ENCODE measurements at regions not wholly inside any gene's neighbourhood (a gene's known extent, or its start where the extent isn't known, plus 50 kb on each side); places are given as distances from the start of the nearest gene placed in this dataset.
"Not testable (repeated sequence)": the region's sequence is repeated elsewhere in the genome, so short reads cannot be mapped to it uniquely, and the experiment has no call there.

DNA sequence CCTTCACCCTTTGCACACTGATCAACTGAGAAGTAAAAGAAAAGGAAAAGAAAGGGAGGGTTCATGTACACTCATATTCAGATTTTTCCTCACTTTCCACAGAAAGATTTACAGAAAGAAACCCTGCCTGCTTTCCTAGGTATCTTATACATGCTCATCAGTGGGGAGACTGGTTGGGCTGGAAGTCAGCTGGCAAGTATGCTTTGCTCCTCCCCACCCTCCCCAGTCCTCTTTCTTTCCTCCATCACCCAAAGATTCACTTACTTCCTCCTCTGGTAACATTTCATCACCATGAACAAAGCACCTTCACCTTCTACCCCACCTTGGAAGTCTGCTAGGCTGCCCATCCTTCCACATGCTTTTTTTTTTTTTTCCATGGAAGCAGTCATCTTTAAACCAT, 153.2 kb upstream of the NRBF2 start:
- H3K4me1 Mint-ChIP-seq, result peaks cover 10% of the 10 kb centered on the region
- peaks cover 13% of the 10 kb centered on the region for H3K27me3 Mint-ChIP-seq
- no peak overlapping the region for H3K27ac Mint-ChIP-seq
- H3K4me3 Mint-ChIP-seq, result no peak overlapping the region
- no peak for DNase-seq
- H3K9me3 Mint-ChIP-seq, result peaks cover 5% of the 10 kb centered on the region
- no peaks in the 10 kb centered on the region for H3K36me3 Mint-ChIP-seq

DNA sequence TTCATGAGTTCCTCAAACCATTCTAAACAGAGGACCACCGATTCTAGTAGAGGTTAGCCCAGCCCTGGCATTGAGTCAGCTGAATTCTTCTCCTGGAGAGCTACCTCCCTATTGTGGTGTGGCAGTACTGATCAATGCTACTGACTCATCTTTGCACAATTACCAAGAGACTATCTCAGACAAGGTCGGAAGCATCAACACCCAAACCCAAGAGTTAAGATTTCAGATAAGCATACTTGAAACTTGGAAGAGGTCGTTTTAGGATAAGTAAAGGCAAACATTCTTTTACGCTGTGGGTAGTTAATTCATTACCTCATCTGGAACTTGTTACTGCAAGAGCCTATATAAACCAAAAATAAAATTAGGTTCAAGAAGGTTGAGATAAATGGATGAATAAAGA, 154.6 kb upstream of the NRBF2 start:
- H3K27me3 Mint-ChIP-seq, result peaks cover 5% of the 10 kb centered on the region
- no peak for DNase-seq
- no peak overlapping the region for H3K4me3 Mint-ChIP-seq
- H3K36me3 Mint-ChIP-seq, result no peaks in the 10 kb centered on the region
- peaks cover 10% of the 10 kb centered on the region for H3K4me1 Mint-ChIP-seq
- no peak overlapping the region for H3K27ac Mint-ChIP-seq
- H3K9me3 Mint-ChIP-seq, result peaks cover 6% of the 10 kb centered on the region

DNA sequence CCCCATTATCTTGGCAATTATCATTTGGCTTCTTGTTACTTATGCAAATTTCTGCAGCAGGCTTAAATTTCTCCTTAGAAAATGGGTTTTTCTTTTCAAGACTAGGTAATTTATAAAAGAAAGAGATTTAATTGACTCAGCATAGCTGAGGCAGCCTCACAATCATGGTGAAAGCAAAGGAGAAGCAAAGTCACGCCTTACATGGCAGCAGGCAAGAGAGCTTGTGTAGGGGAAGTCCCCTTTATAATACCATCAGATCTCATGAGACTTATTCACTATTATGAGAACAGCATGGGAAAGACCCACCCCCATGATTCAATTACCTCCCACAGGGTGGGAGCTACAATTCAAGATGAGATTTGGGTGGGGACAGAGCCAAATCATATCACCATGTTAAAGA, 158.3 kb upstream of the NRBF2 start:
- H3K27ac Mint-ChIP-seq, H3K9me3 Mint-ChIP-seq, DNase-seq, H3K36me3 Mint-ChIP-seq, H3K4me1 Mint-ChIP-seq, H3K4me3 Mint-ChIP-seq: not testable (repeated sequence)
- peaks cover 20% of the 10 kb centered on the region for H3K27me3 Mint-ChIP-seq

DNA sequence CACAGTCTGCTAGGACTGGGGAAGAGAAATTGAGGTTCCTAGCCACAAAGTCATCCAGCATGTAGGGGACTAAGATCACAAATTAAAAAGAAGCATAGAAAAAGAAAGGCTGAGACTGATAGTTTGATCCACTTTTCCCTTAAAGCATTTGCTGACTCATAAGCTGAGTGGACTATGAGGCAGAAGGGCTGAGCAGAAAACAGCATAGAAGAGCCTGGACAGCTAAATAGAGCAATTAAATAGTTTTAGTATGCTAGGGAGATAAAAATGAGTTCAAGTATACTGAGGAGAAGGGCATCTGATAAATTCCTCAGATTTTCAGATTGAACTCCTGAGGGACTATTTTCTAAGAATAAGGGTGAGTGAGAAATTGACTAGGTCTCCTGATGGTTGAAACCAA, 155.9 kb upstream of the EGR2 start:
- Mint-ChIP-seq H3K9me3 (peaks cover 7% of the 10 kb centered on the region), H3K27ac (no peak overlapping the region), H3K4me3 (no peak overlapping the region), H3K36me3 (no peaks in the 10 kb centered on the region), H3K27me3 (peaks cover 27% of the 10 kb centered on the region), H3K4me1 (no peaks in the 10 kb centered on the region)
- no peak for DNase-seq

DNA sequence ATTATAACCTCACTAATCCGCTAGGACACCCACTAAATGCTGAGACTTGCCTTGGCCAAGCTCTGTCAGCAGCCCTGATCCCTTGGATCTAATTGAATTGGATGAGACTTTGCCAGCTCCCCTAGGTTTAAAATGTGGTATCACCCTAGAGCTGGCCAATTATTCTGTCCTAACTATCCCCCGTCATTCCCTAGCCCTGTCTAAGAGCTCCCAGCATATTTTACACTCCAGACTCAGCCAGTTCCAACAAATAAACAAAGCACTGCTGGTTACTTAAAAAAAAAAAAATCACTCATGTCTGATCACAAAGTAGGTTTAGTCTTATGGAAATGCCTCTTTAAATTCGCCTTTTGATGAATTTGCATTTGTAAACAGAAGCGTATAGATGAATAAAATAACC, 147.9 kb upstream of the EGR2 start:
- peaks cover 41% of the 10 kb centered on the region for H3K27me3 Mint-ChIP-seq
- no peak overlapping the region for H3K27ac Mint-ChIP-seq
- DNase-seq, result no peak
- H3K9me3 Mint-ChIP-seq, result no peaks in the 10 kb centered on the region
- H3K4me1 Mint-ChIP-seq, result no peaks in the 10 kb centered on the region
- no peaks in the 10 kb centered on the region for H3K36me3 Mint-ChIP-seq
- no peak overlapping the region for H3K4me3 Mint-ChIP-seq

DNA sequence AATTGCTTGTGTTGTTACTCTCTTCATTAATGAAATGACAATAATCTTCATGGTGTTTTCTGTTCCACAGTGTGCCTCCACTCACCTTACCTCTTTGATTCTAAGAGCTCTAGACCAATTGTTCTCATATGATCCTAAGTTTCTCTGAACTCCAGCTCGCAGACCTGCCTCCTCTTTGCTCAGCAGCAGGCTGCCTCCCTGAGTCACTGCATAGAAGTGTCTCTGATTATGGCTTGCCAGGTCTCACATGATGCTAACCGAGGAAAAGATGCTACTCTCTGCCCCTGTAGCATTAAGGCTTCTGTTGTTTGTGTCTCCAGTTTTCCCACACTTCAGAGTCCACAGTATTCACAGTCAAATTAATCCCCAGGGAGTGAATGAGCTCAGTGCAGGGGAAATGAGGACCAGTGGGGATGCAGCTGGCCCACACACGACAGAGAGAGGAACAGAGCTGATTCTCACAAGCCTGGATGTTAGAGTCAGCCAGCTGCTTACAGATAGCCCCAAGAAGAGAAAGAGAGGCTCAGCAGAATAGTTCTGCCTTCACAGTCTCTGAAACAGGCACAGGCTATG, 145.9 kb upstream of the EGR2 start:
- no peaks in the 10 kb centered on the region for H3K9me3 Mint-ChIP-seq
- no peaks in the 10 kb centered on the region for H3K4me1 Mint-ChIP-seq
- no peak overlapping the region for H3K4me3 Mint-ChIP-seq
- H3K36me3 Mint-ChIP-seq, result no peaks in the 10 kb centered on the region
- DNase-seq, result no peak
- peaks cover 43% of the 10 kb centered on the region for H3K27me3 Mint-ChIP-seq
- no peak overlapping the region for H3K27ac Mint-ChIP-seq

DNA sequence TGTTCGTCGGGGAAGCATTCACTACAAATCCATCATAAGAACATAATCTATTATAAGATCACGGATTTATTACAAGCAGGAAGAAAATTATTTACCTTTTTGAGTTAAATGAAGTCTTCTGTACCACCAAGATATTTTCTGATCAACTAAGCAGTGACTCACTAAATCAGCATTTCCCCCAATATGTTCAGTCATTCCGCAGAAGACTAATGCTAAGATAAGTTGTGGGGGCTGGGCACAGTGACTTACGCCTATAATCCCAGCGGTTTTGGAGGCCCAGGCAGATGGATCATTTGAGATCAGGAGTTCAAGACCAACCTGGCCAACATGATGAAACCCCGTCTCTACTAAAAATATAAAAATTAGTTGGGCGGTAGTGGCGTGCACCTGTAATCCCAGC, 144.2 kb upstream of the EGR2 start:
- Mint-ChIP-seq H3K27me3 (peaks cover 35% of the 10 kb centered on the region), H3K27ac (no peak overlapping the region), H3K36me3 (no peaks in the 10 kb centered on the region), H3K4me3 (no peak overlapping the region), H3K9me3 (no peaks in the 10 kb centered on the region), H3K4me1 (no peaks in the 10 kb centered on the region)
- no peak for DNase-seq

DNA sequence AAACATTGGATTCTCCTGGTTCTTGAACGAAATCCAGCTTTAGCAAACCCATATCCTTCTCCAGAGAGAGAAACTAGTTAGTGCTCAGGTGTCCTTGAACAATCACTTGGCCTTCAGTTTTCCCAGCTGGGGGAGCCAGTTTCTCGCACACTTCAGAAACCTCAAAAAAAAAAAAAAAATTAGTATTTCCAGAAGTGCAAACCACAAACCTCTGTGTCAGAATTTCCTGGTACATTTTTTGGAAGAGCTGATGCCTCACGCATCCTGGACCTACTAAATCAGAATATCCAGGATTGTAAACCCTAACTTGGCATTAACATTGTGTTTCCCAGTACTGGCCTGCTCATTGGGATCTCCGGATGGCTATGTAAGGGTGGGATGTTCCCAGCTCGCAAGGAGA, 143.4 kb upstream of the EGR2 start:
- DNase-seq, result no peak
- H3K27ac Mint-ChIP-seq, result no peak overlapping the region
- peaks cover 38% of the 10 kb centered on the region for H3K27me3 Mint-ChIP-seq
- no peaks in the 10 kb centered on the region for H3K9me3 Mint-ChIP-seq
- H3K36me3 Mint-ChIP-seq, result no peaks in the 10 kb centered on the region
- no peaks in the 10 kb centered on the region for H3K4me1 Mint-ChIP-seq
- H3K4me3 Mint-ChIP-seq, result no peak overlapping the region

DNA sequence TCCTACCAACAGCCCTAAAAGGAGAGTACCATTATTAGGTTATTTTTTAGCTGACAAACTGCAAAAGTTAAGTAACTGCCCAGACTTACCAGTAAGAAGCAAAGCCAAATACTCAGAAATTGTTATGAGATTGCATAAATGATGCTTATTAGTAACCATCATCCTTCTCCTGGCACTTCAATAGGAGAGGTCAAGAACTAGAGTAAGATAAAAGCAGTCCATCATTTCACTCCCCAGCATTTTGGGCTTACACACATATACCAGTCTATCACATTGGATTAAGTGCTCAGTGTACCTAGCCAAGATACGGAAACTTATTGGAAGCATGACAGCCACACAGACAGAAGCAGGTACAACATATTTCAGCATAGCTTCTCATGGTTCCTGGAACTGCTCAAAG, 142.8 kb upstream of the EGR2 start:
- H3K4me3 Mint-ChIP-seq, result no peak overlapping the region
- H3K27me3 Mint-ChIP-seq, result peaks cover 32% of the 10 kb centered on the region
- no peaks in the 10 kb centered on the region for H3K36me3 Mint-ChIP-seq
- no peak for DNase-seq
- H3K4me1 Mint-ChIP-seq, result no peaks in the 10 kb centered on the region
- H3K27ac Mint-ChIP-seq, result no peak overlapping the region
- no peaks in the 10 kb centered on the region for H3K9me3 Mint-ChIP-seq

DNA sequence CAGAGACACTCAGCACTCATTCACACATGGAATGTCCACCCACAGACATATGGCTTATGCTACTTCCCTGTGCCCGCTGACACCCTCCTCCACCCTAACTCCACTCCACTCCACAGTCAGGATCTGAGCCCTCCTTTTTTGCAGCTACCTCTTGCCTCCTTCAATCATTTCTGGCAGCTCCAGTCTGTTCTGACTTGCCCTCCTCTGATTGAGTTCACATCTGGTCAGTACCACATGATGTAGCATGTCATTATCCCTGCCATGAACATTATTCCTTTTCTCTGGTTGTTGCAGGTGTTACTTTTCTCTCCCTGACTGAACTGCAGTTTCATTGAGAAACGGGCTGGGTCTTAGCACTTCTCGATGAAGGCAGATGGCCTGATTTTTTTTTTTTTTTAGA, 130.1 kb upstream of the EGR2 start:
- Mint-ChIP-seq H3K9me3 (peaks cover 6% of the 10 kb centered on the region), H3K27ac (no peak overlapping the region), H3K27me3 (peaks cover 14% of the 10 kb centered on the region), H3K4me3 (no peak overlapping the region), H3K36me3 (no peaks in the 10 kb centered on the region), H3K4me1 (no peaks in the 10 kb centered on the region)
- no peak for DNase-seq

DNA sequence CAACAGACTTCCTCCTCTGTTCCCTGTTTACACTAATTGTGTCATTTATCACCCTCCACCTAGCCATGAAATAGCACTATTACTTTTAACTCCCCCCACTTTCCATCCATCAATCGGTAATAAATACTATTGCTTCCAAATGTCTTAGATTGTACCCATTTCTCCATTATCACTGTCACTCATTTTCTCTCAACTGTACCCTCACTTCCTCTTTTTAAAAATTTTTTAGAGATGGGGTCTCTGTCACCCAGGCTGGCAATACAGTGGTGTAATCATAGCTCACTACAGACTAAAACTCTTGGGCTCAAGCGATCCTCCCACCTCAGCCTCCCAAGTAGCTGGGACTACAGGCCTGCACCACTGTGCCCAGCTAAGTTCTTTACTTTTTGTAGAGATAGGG, 123.5 kb upstream of the EGR2 start:
- no peak for DNase-seq
- no peaks in the 10 kb centered on the region for H3K9me3 Mint-ChIP-seq
- H3K4me1 Mint-ChIP-seq, result no peaks in the 10 kb centered on the region
- H3K27ac Mint-ChIP-seq, result no peak overlapping the region
- peaks cover 2% of the 10 kb centered on the region for H3K36me3 Mint-ChIP-seq
- H3K4me3 Mint-ChIP-seq, result no peak overlapping the region
- H3K27me3 Mint-ChIP-seq, result peaks cover 26% of the 10 kb centered on the region

DNA sequence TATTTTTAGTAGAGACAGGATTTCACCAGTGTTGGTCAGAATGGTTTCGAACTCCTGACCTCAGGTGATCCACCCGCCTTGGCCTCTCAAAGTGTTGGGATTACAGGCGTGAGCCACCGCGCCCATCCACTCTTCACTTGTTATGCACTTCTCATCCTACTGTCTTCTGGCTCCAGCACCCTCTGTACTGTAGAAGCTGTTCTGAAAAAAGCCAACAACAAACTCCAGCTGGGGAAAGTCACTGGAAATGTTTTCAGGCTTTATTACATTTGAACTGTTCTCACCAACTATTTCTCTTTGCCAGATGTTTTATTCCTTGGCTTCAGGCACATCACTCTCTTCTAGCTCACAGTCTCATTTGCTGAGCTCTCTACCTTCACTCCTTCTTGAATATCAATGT, 122.5 kb upstream of the EGR2 start:
- H3K4me1 Mint-ChIP-seq, result no peaks in the 10 kb centered on the region

DNA sequence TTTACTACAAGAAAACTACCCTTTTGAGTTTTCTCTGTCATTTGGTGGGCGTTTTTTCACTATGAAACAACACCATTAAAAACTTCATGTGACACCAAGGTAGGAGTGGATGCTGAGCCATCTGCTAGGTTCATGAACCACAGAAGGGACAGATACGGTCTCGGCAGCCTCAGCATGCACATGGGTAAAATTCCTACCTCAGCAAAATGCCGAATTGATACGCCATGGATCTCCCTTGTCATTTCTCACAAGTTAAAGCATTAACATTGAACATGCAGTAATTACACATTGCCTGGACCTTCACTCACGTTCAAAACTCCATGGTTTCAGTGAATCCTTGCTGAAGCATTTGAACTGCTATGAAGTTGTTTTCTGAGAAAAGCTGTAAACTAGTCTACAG, 121.5 kb upstream of the EGR2 start:
- H3K4me3 Mint-ChIP-seq, result no peak overlapping the region
- no peaks in the 10 kb centered on the region for H3K9me3 Mint-ChIP-seq
- no peaks in the 10 kb centered on the region for H3K4me1 Mint-ChIP-seq
- no peak overlapping the region for H3K27ac Mint-ChIP-seq
- H3K27me3 Mint-ChIP-seq, result peaks cover 40% of the 10 kb centered on the region
- peaks cover 2% of the 10 kb centered on the region for H3K36me3 Mint-ChIP-seq
- no peak for DNase-seq

More for the DNA sequence above, 122.5 kb upstream of the EGR2 start:
- DNase-seq, result no peak
- H3K36me3 Mint-ChIP-seq, result peaks cover 2% of the 10 kb centered on the region
- H3K4me3 Mint-ChIP-seq, result no peak overlapping the region
- peaks cover 33% of the 10 kb centered on the region for H3K27me3 Mint-ChIP-seq
- no peaks in the 10 kb centered on the region for H3K9me3 Mint-ChIP-seq
- no peak overlapping the region for H3K27ac Mint-ChIP-seq

DNA sequence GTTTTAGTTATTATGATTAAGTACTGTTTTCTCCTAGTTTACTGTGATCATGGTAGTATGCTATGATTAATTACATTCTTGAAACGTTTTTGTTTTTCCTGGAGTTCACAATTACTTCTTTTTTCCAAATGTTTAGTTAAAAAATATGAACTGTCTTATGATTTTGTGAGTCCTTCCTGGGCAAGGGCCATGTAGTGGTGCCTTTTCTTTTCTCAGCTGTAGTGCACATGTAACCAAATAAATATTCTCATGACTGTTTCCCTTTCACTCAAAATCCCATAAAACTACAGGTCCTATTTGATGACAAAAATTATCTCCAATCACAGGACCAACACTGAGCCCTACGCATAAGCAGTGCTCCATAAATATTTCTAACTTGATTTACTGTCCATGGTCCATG, 118.9 kb upstream of the EGR2 start:
- peaks cover 44% of the 10 kb centered on the region for H3K27me3 Mint-ChIP-seq
- H3K36me3 Mint-ChIP-seq, result peaks cover 2% of the 10 kb centered on the region
- no peaks in the 10 kb centered on the region for H3K9me3 Mint-ChIP-seq
- H3K4me3 Mint-ChIP-seq, result no peak overlapping the region
- no peaks in the 10 kb centered on the region for H3K4me1 Mint-ChIP-seq
- no peak overlapping the region for H3K27ac Mint-ChIP-seq
- DNase-seq, result no peak

DNA sequence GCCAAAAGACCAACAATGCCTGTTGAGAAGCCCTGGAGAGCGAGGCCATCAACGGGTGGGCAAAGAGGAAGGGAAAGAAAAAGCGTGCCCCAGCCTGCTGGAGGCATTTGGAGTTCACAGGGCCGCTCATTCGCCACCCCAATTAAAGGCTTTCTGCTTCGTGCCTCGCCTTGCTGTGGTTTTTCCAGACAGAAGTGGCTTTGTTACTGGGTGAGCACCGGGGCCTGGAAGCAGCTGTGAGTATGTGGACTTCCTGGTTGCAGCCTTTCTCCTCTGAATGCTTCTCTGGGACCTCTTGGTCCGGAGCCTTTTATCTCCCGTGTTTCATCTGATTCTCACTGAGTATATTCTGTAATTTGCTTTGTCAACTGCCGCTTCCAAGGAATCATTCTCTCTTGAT, 118.1 kb upstream of the EGR2 start:
- H3K9me3 Mint-ChIP-seq, result no peaks in the 10 kb centered on the region
- H3K4me3 Mint-ChIP-seq, result no peak overlapping the region
- no peaks in the 10 kb centered on the region for H3K4me1 Mint-ChIP-seq
- peaks cover 44% of the 10 kb centered on the region for H3K27me3 Mint-ChIP-seq
- no peak overlapping the region for H3K27ac Mint-ChIP-seq
- DNase-seq, result no peak
- H3K36me3 Mint-ChIP-seq, result peaks cover 2% of the 10 kb centered on the region

DNA sequence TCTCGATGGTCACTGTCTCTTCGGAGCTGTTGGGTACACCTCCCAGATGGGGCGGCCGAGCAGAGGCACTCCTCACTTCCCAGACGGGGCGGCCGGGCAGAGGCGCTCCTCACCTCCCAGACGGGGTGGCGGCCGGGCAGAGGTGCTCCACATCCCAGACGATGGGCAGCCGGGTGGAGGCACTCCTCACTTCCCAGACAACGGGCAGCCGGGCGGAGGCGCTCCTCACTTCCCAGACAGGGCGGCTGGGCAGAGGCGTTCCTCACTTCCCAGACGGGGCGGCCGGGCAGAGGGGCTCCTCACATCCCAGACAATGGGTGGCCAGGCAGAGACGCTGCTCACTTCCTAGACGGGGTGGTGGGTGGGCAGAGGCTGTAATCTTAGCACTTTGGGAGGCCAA, 112.6 kb upstream of the EGR2 start:
- H3K4me3 Mint-ChIP-seq, H3K27ac Mint-ChIP-seq, DNase-seq, H3K4me1 Mint-ChIP-seq, H3K36me3 Mint-ChIP-seq, H3K9me3 Mint-ChIP-seq: not testable (repeated sequence)
- H3K27me3 Mint-ChIP-seq, result peaks cover 11% of the 10 kb centered on the region

DNA sequence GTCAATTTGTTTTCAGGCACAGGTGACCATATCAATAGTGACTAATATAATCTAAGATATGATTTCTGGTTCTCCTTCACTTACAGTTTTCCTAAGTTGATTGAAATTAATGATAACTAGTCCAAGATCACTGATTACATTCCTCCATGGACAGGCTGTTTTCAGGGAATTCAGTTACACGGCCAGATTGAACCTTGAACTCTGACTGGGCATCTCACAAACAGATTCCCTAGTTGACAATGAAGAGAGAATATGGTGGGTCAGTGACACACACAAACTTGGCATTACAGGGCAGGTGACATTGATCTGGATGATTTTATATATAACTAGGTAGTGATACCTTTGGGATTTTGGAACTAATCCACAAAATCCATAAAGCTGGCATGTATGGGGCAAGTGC, 110.2 kb upstream of the EGR2 start:
- H3K27ac Mint-ChIP-seq, result no peak overlapping the region
- no peak for DNase-seq
- H3K4me3 Mint-ChIP-seq, result no peak overlapping the region
- peaks cover 2% of the 10 kb centered on the region for H3K27me3 Mint-ChIP-seq
- H3K36me3 Mint-ChIP-seq, result no peaks in the 10 kb centered on the region
- no peaks in the 10 kb centered on the region for H3K4me1 Mint-ChIP-seq
- H3K9me3 Mint-ChIP-seq, result peaks cover 3% of the 10 kb centered on the region

Measured in activated naive CD8-positive, alpha-beta T cell treated with anti-CD3 and anti-CD28 coated beads for 36 hours (primary cell).